Tibial nerve (tissue), 4 donors: ENCODE measurements at regions not wholly inside any gene's neighbourhood (a gene's known extent, or its start where the extent isn't known, plus 50 kb on each side); places are given as distances from the start of the nearest gene placed in this dataset.

Experiments
- DNase-seq, 2 donors: peaks; one replicate each; pipeline ENCODE4 v3.0.0-alpha.2; 2019; ENCODE audit warnings: low spot score in 2 of 2
- H3K27ac ChIP-seq, 4 donors: fragments of 200-600 bp; sonication (generic) in 3 of 4; one replicate each; pipeline ENCODE4 v1.5.1; 2017 to 2019; ENCODE audit warnings: mild to moderate bottlenecking in 1 of 4
- H3K27me3 ChIP-seq, 2 donors: fragments of 200-600 bp; sonication (generic) in 1 of 2; one replicate each; pipeline versions ENCODE4 v1.5.1 to v1.6.0; 2017 to 2019
- H3K36me3 ChIP-seq, 3 donors: fragments of 200-600 bp; sonication (generic); one replicate each; pipeline ENCODE4 v1.5.1; 2018 to 2019
- H3K4me1 ChIP-seq, 4 donors: fragments of 200-600 bp; sonication (generic) in 3 of 4; one replicate each; pipeline ENCODE4 v1.5.1; 2017 to 2019
- H3K4me3 ChIP-seq, 4 donors: fragments of 200-600 bp; sonication (generic) in 3 of 4; one replicate each; pipeline ENCODE4 v1.5.1; 2017 to 2019; ENCODE audit warnings: mild to moderate bottlenecking in 1 of 4, moderate library complexity in 1 of 4
- H3K9me3 ChIP-seq, 4 donors: fragments of 200-600 bp; sonication (generic) in 3 of 4; one replicate each; pipeline ENCODE4 v1.5.1; 2017 to 2019
- CTCF ChIP-seq, 5 experiments: fragments of 200-600 bp in 3 of 5; fragments of 450-650 bp in 2 of 5; sonication (generic) in 3 of 5; IDR thresholded peaks; one replicate each; pipeline ENCODE4 v1.5.1; 2016 to 2019; ENCODE audit warnings: antibody characterized with exemption in 5 of 5, mild to moderate bottlenecking in 3 of 5, moderate library complexity in 2 of 5
- EP300 ChIP-seq, 2 donors: sonication (generic); formaldehyde crosslinking; IDR thresholded peaks; one replicate each; pipeline ENCODE4 v1.6.1; 2017; ENCODE audit warnings: antibody characterized with exemption in 2 of 2, mild to moderate bottlenecking in 1 of 2
- POLR2A ChIP-seq, 2 donors: fragments of 450-650 bp; IDR thresholded peaks; one replicate each; pipeline ENCODE4 v1.6.1; 2017; ENCODE audit warnings: antibody characterized with exemption in 2 of 2, mild to moderate bottlenecking in 2 of 2, moderate library complexity in 2 of 2
- WGBS, 2 donors: methylation state at CpG; one replicate each; pipeline ENCODE4 v1.1.5; 2018; 5-methylcytosine and 5-hydroxymethylcytosine counted together

GRCh38 chr20:17875981-17876385 is 92.6 kb downstream of the SNX5 start:
- H3K27me3 ChIP-seq: no peaks in the 10 kb centered on the region
- H3K4me3 ChIP-seq: no peak overlapping the region
- H3K4me1 ChIP-seq: peaks cover 0 to 32% (median 26%) of the 10 kb centered on the region in 4 donors
- peak overlapping the region in 3 of 4 donors; percentile 69 to 78 (median 77) for H3K27ac ChIP-seq
- TF ChIP-seq EP300 (IDR thresholded peaks at IDR 0.05) (no peak), POLR2A (IDR thresholded peaks at IDR 0.05) (no peak), CTCF (IDR thresholded peaks at IDR 0.05) (no peak)
- no peaks in the 10 kb centered on the region for H3K36me3 ChIP-seq
- no peak for DNase-seq
- 23 to 27% methylated on average over 9 to 10 of the region's 10 CpGs for WGBS, 2 donors
- no peaks in the 10 kb centered on the region for H3K9me3 ChIP-seq

- WGBS, 2 donors: 23 to 32% methylated on average over 15 of the region's 15 CpGs
- DNase-seq: peak; percentile 74 to 81
- Histone ChIP-seq H3K4me1 (peaks cover 0 to 32% (median 26%) of the 10 kb centered on the region in 4 donors), H3K27me3 (no peaks in the 10 kb centered on the region), H3K27ac (peak overlapping the region; percentile 41 to 83 (median 74)), H3K9me3 (no peaks in the 10 kb centered on the region), H3K4me3 (no peak overlapping the region), H3K36me3 (no peaks in the 10 kb centered on the region)
- peak; percentile 27 to 82 for TF ChIP-seq EP300 (IDR thresholded peaks at IDR 0.05)
- no peak for TF ChIP-seq CTCF (IDR thresholded peaks at IDR 0.05)
These were observed 93.3 kb downstream of the SNX5 start for GRCh38 chr20:17875106-17875980.

- Histone ChIP-seq H3K4me1 (peaks cover 0 to 35% (median 26%) of the 10 kb centered on the region in 4 donors), H3K27me3 (no peaks in the 10 kb centered on the region), H3K9me3 (no peaks in the 10 kb centered on the region), H3K36me3 (no peaks in the 10 kb centered on the region), H3K4me3 (peak overlapping the region in 1 of 4 donors; percentile 4), H3K27ac (peak overlapping the region; percentile 41 to 83 (median 74))
- WGBS, 2 donors: 27 to 31% methylated on average over 7 of the region's 7 CpGs
- no peak for TF ChIP-seq CTCF (IDR thresholded peaks at IDR 0.05)
- TF ChIP-seq EP300 (IDR thresholded peaks at IDR 0.05): no peak
- TF ChIP-seq POLR2A (IDR thresholded peaks at IDR 0.05): no peak
- DNase-seq: no peak
These were observed 94.1 kb downstream of the SNX5 start for GRCh38 chr20:17874271-17875105.

GRCh38 chr20:17873410-17874270 is 95.0 kb downstream of the SNX5 start:
- TF ChIP-seq POLR2A (IDR thresholded peaks at IDR 0.05) (no peak), CTCF (IDR thresholded peaks at IDR 0.05) (no peak), EP300 (IDR thresholded peaks at IDR 0.05) (peak in 1 of 2 donors; percentile 60)
- WGBS, 2 donors: 39 to 47% methylated on average over 11 to 13 of the region's 14 CpGs
- no peaks in the 10 kb centered on the region for H3K9me3 ChIP-seq
- peak overlapping the region in 1 of 4 donors; percentile 4 for H3K4me3 ChIP-seq
- DNase-seq: peak; percentile 92 to 94
- H3K27ac ChIP-seq: peak overlapping the region; percentile 41 to 83 (median 74)
- H3K27me3 ChIP-seq: no peaks in the 10 kb centered on the region
- no peaks in the 10 kb centered on the region for H3K36me3 ChIP-seq
- peaks cover 0 to 37% (median 26%) of the 10 kb centered on the region in 4 donors for H3K4me1 ChIP-seq
